AG09319 (cell line): ENCODE measurements at regions not wholly inside any gene's neighbourhood (a gene's known extent, or its start where the extent isn't known, plus 50 kb on each side); places are given as distances from the start of the nearest gene placed in this dataset.

Source experiments
- DNase-seq: peaks from one replicate; pipeline ENCODE4 v3.0.0-alpha.2; 2010; ENCODE audit warnings: low read depth; ENCODE audit errors: extremely low read depth
- CTCF ChIP-seq: IDR thresholded peaks from 2 replicates; pipeline ENCODE4 v1.5.1; 2011; ENCODE audit warnings: low read depth, mild to moderate bottlenecking, inconsistent platforms, low read length, moderate library complexity

- no peak for TF ChIP-seq CTCF
- DNase-seq: no peak
These were observed 155.3 kb upstream of the HAND2 start for GRCh38 chr4:173685165-173685830.

- no peak for TF ChIP-seq CTCF
- no peak for DNase-seq
These were observed 154.2 kb upstream of the HAND2 start for GRCh38 chr4:173684223-173684622.

GRCh38 chr4:173682609-173683008 is 152.6 kb upstream of the HAND2 start:
- no peak for DNase-seq
- no peak for TF ChIP-seq CTCF

- no peak for TF ChIP-seq CTCF
- DNase-seq: no peak
These were observed 150.2 kb upstream of the HAND2 start for GRCh38 chr4:173680278-173680677.

GRCh38 chr4:173675446-173675845 is 145.4 kb upstream of the HAND2 start:
- TF ChIP-seq CTCF: no peak
- DNase-seq: no peak

GRCh38 chr4:173669460-173670179 is 139.6 kb upstream of the HAND2 start:
- DNase-seq: no peak
- TF ChIP-seq CTCF: no peak

- DNase-seq: no peak
- no peak for TF ChIP-seq CTCF
These were observed 131.0 kb upstream of the HAND2 start for GRCh38 chr4:173661001-173661400.
